OCI-LY7 (cell line): ENCODE measurements at regions not wholly inside any gene's neighbourhood (a gene's known extent, or its start where the extent isn't known, plus 50 kb on each side); places are given as distances from the start of the nearest gene placed in this dataset.

Experiments
- BruUV-seq: library from RNA; stranded (reverse); fragments of 400-500 nt; replicated peaks from 2 replicates; lab custom pipeline; 2021; lab: Mats Ljungman, UMichigan
- CTCF ChIA-PET: fragments of 300-600 bp; sonication (Branson Sonifier 250); formaldehyde crosslinking; loops from one replicate; lab custom pipeline; 2022; ENCODE audit warnings: antibody characterized with exemption; ENCODE audit not compliant: unreplicated experiment; lab: Charles Lee
- POLR2A ChIA-PET: fragments of 300-600 bp; sonication (Branson Sonifier 250); formaldehyde crosslinking; loops from one replicate; lab custom pipeline; 2022; ENCODE audit warnings: antibody characterized with exemption; lab: Charles Lee
- DNase-seq: peaks from one replicate; pipeline ENCODE4 v3.0.0-alpha.2; 2015; ENCODE audit warnings: low spot score
- H2AFZ ChIP-seq: fragments of 200-600 bp; sonication (generic), shearing (Covaris generic); 2 replicates; pipeline ENCODE4 v1.6.1; 2014; ENCODE audit warnings: mild to moderate bottlenecking, antibody characterized with exemption, low read length, moderate library complexity
- H3K27ac ChIP-seq: fragments of 200-600 bp; sonication (generic); 2 replicates; pipeline ENCODE4 v1.5.1; 2014; ENCODE audit warnings: mixed run types, low read depth, mild to moderate bottlenecking, moderate library complexity, low read length, inconsistent platforms; ENCODE audit not compliant: poor library complexity, severe bottlenecking
- H3K36me3 ChIP-seq: fragments of 200-600 bp; sonication (generic); 2 replicates; pipeline ENCODE4 v1.6.1; 2014; ENCODE audit warnings: mild to moderate bottlenecking, antibody characterized with exemption, low read length, moderate library complexity, mixed read lengths; ENCODE audit not compliant: insufficient read depth
- H3K4me1 ChIP-seq: fragments of 200-600 bp; sonication (generic); 2 replicates; pipeline ENCODE4 v1.5.1; 2014; ENCODE audit warnings: mild to moderate bottlenecking, low read length; ENCODE audit not compliant: insufficient read depth, poor library complexity, severe bottlenecking
- H3K4me2 ChIP-seq: fragments of 200-600 bp; sonication (generic); 2 replicates; pipeline ENCODE4 v1.6.1; 2014; ENCODE audit warnings: mild to moderate bottlenecking, low read length
- H3K4me3 ChIP-seq: fragments of 200-600 bp; sonication (generic); 2 replicates; pipeline ENCODE4 v1.5.1; 2014; ENCODE audit warnings: mild to moderate bottlenecking, low read depth, low read length; ENCODE audit not compliant: poor library complexity, severe bottlenecking
- H3K79me2 ChIP-seq: fragments of 200-600 bp; sonication (generic); 2 replicates; pipeline ENCODE4 v1.6.1; 2016; ENCODE audit warnings: low read depth, mild to moderate bottlenecking, low read length, moderate library complexity, mixed read lengths; ENCODE audit not compliant: insufficient read depth
- H3K9me2 ChIP-seq: fragments of 200-600 bp; sonication (generic); 2 replicates; pipeline ENCODE4 v1.6.1; 2016; ENCODE audit warnings: mild to moderate bottlenecking, low read length, mixed read lengths; ENCODE audit not compliant: insufficient read depth
- H3K9me3 ChIP-seq: fragments of 200-600 bp; sonication (generic); 2 replicates; pipeline ENCODE4 v1.6.1; 2014; ENCODE audit warnings: mild to moderate bottlenecking, mixed run types, low read length, mixed read lengths
- H4K20me1 ChIP-seq: fragments of 200-600 bp; sonication (generic); 2 replicates; pipeline ENCODE4 v1.6.1; 2014; ENCODE audit warnings: mild to moderate bottlenecking, antibody characterized with exemption, low read length, moderate library complexity, mixed read lengths; ENCODE audit not compliant: insufficient read depth
- EZH2phosphoT487 ChIP-seq: fragments of 200-600 bp; sonication (generic); IDR thresholded peaks from 2 replicates; pipeline ENCODE4 v1.6.1; 2018; ENCODE audit warnings: low read depth, borderline replicate concordance, mild to moderate bottlenecking, mixed run types, antibody characterized with exemption, low read length, moderate library complexity, mixed read lengths
- intact Hi-C: fragments of 100-400 bp; cut with micrococcal nuclease; formaldehyde crosslinking; loops from one replicate; pipeline ENCODE4 v1.10.0; 2022; ENCODE audit not compliant: unreplicated experiment
- TF ChIP-seq, protein P1 (sequence below): fragments of 200-600 bp; sonication (generic); conservative IDR thresholded peaks from 2 replicates; pipeline ENCODE4 v1.5.1; 2014; ENCODE audit warnings: mild to moderate bottlenecking, antibody characterized with exemption, low read length, moderate library complexity, mixed read lengths

DNA sequence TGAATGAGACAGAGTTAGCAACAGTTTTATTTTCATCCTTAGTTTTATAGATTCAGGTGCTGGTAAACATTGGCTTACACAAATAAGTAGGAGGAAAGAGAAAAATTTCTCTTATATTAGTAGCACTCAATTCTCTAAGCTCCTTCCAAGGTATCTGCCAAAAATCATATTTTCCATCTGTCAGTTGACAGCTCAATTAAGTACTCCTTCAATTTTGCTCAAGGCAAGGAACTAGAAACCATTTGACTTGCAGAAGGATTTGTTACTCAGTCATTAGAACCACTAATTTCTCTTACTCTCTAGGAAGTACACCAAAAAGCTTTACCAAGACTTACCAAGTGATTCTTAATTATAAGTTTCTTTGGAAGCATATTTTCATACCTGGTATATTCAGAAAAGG, 101.4 kb upstream of the ATP8B1 start:
- intact Hi-C loops = no loop called here
- Histone ChIP-seq H3K9me2 (no peaks in the 10 kb centered on the region), H3K9me3 (no peaks in the 10 kb centered on the region), H4K20me1 (no peaks in the 10 kb centered on the region), H3K79me2 (no peaks in the 10 kb centered on the region), H3K27ac (no peak overlapping the region), H3K4me1 (no peaks in the 10 kb centered on the region), H3K4me2 (no peak overlapping the region), H3K36me3 (no peaks in the 10 kb centered on the region), H2AFZ (no peak overlapping the region), H3K4me3 (no peak overlapping the region)
- CTCF ChIA-PET = interaction anchor here (0.6 kb wide), 1 partner anchor 16 kb away, joined by 3 read pairs; no protein-coding TSS in a partner anchor
- no TSS peak for BruUV-seq
- POLR2A ChIA-PET = interaction anchor here (0.8 kb wide), 1 partner anchor 133 kb away, joined by 3 read pairs; no protein-coding TSS in a partner anchor
- DNase-seq = no peak
- TF ChIP-seq, protein P1, sequence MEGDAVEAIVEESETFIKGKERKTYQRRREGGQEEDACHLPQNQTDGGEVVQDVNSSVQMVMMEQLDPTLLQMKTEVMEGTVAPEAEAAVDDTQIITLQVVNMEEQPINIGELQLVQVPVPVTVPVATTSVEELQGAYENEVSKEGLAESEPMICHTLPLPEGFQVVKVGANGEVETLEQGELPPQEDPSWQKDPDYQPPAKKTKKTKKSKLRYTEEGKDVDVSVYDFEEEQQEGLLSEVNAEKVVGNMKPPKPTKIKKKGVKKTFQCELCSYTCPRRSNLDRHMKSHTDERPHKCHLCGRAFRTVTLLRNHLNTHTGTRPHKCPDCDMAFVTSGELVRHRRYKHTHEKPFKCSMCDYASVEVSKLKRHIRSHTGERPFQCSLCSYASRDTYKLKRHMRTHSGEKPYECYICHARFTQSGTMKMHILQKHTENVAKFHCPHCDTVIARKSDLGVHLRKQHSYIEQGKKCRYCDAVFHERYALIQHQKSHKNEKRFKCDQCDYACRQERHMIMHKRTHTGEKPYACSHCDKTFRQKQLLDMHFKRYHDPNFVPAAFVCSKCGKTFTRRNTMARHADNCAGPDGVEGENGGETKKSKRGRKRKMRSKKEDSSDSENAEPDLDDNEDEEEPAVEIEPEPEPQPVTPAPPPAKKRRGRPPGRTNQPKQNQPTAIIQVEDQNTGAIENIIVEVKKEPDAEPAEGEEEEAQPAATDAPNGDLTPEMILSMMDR = no peak
- no peak for TF ChIP-seq EZH2phosphoT487

DNA sequence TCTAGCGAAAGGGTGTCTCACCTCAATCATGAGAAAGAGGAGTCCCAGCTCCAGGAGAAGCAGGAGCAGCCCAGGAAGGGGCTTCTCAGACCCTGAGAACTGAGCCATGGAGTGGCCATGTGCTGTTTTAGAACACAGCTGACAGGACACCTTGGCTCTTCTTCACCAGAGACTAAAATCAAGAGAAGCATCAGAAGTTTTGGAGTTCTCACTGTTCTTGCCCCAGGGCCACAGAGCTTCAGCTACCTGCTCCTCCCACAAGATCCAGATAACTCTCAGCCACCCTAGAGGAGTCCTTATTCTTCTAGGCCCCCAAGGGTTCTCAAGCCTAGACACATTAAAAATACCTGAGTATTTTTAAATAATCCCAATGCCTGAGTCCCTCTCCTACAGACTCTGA, 99.6 kb upstream of the ATP8B1 start:
- no peaks in the 10 kb centered on the region for H3K79me2 ChIP-seq
- H2AFZ ChIP-seq = no peak overlapping the region
- no peaks in the 10 kb centered on the region for H3K9me2 ChIP-seq
- ChIA-PET POLR2A (no interaction called here), CTCF (no interaction called here)
- DNase-seq = no peak
- H3K4me3 ChIP-seq = no peak overlapping the region
- intact Hi-C loops = loop anchor here (1.0 kb wide), 1 partner anchor 12 kb away; no protein-coding TSS in a partner anchor
- H3K27ac ChIP-seq = no peak overlapping the region
- BruUV-seq = no TSS peak
- H3K9me3 ChIP-seq = no peaks in the 10 kb centered on the region
- H3K36me3 ChIP-seq = no peaks in the 10 kb centered on the region
- TF ChIP-seq, protein P1 = no peak
- TF ChIP-seq EZH2phosphoT487 = no peak
- no peaks in the 10 kb centered on the region for H3K4me1 ChIP-seq
- no peaks in the 10 kb centered on the region for H4K20me1 ChIP-seq
- H3K4me2 ChIP-seq = no peak overlapping the region

DNA sequence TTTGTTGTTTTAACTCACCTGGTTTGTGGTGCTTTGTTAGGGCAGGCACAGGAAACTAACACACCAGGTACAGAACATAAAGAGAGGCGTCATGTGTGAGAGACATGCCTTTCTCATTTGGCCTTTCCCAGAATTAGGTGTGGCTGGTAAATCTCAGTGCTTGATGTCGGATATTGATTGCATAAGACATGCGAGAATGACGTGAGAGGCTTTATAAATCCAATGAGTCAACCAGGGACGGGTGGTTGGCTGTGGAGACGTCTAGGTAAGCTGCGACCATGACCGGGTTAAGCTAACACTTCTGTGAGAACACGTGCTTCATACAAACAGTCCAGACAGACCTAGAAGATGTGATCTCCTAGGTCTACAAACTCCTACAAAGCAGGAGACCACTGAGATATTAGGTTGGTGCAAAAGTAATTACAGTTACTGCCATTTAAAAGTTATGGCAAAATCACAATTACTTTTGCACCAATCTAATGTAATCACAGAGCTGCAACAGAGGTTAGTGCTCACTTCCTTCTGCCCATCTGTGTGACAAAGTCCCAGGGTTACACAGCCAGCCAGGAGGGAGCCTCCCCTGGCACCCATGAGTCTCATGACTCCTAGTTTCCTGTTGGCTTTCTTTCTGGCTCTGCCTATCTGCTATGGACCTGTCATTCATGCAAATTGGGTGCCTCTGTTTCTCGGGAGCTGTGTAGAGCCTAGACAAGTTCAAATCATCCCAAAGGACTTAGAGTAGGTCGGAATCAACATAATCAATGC, 98.9 kb upstream of the ATP8B1 start:
- no peaks in the 10 kb centered on the region for H3K36me3 ChIP-seq
- intact Hi-C loops = no loop called here
- POLR2A ChIA-PET = no interaction called here
- CTCF ChIA-PET = no interaction called here
- TF ChIP-seq, protein P1 = no peak
- TF ChIP-seq EZH2phosphoT487 = no peak
- H3K4me3 ChIP-seq = no peak overlapping the region
- H3K27ac ChIP-seq = no peak overlapping the region
- H3K9me2 ChIP-seq = no peaks in the 10 kb centered on the region
- H3K4me2 ChIP-seq = no peak overlapping the region
- H2AFZ ChIP-seq = no peak overlapping the region
- H3K4me1 ChIP-seq = no peaks in the 10 kb centered on the region
- no peak for DNase-seq
- no peaks in the 10 kb centered on the region for H4K20me1 ChIP-seq
- no peaks in the 10 kb centered on the region for H3K9me3 ChIP-seq
- no peaks in the 10 kb centered on the region for H3K79me2 ChIP-seq
- no TSS peak for BruUV-seq
